ENCODE measurements at regions not wholly inside any gene's neighbourhood (a gene's known extent, or its start where the extent isn't known, plus 50 kb on each side); places are given as distances from the start of the nearest gene placed in this dataset.

DNA sequence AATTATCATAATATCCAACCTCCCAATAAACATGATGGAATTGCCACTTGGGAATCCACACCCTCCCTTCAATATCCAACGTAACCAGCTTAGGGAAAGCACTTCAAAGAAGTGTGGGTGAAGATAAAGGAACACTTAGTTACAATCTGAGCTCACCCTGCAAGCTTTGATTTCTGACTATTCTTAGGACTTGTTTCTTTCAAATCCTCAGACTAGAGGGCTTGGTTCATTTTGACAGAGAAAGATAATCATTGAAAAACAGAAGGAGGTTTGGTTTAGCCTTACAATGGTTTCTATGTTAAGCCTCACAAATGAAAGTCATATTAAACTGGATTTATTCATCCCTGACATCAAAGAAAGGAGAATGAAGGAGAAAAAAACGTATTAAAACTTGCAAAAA is 57.9 kb upstream of the SYT13 start:
- DNase-seq (ENCODE audit: low spot score) (no peak), ATAC-seq (ENCODE audit: insufficient number of reproducible peaks, low FRiP score, low read depth) (no peak)
- no peak overlapping the region for H3K4me3 ChIP-seq
- no peaks in the 10 kb centered on the region for H3K36me3 ChIP-seq
- H3K4me1 ChIP-seq (ENCODE audit: control insufficient read depth in 1 of 2, low read depth in 2 of 2) = peaks cover 0 to 11% of the 10 kb centered on the region in 2 donors
- no peak overlapping the region for H3K27ac ChIP-seq
- no peaks in the 10 kb centered on the region for H3K27me3 ChIP-seq (replicated peaks; ENCODE audit: insufficient read depth)
- H3K9me3 ChIP-seq = no peaks in the 10 kb centered on the region
- TF ChIP-seq, protein P1, sequence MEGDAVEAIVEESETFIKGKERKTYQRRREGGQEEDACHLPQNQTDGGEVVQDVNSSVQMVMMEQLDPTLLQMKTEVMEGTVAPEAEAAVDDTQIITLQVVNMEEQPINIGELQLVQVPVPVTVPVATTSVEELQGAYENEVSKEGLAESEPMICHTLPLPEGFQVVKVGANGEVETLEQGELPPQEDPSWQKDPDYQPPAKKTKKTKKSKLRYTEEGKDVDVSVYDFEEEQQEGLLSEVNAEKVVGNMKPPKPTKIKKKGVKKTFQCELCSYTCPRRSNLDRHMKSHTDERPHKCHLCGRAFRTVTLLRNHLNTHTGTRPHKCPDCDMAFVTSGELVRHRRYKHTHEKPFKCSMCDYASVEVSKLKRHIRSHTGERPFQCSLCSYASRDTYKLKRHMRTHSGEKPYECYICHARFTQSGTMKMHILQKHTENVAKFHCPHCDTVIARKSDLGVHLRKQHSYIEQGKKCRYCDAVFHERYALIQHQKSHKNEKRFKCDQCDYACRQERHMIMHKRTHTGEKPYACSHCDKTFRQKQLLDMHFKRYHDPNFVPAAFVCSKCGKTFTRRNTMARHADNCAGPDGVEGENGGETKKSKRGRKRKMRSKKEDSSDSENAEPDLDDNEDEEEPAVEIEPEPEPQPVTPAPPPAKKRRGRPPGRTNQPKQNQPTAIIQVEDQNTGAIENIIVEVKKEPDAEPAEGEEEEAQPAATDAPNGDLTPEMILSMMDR (IDR thresholded peaks at IDR 0.05) = no peak

DNA sequence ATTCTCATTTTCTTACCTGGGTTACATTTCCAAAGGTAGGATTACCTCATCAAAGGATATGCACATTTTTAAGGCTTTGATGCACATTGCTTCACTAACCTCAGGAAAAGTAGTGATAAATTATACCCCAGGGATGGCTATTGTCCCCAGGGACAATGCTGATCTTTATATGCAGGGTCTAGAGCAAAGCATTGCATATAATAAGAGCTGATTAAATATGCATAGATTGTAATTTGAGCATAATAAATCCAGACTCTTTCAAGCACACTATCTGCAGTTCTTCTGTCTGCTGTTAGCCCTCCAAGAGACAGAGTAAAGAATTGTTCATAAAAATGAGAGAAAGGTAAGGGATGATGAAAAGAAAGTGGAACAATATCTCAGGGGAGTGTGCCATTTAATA is 57.3 kb upstream of the SYT13 start:
- ATAC-seq (ENCODE audit: insufficient number of reproducible peaks, low FRiP score, low read depth) = no peak
- TF ChIP-seq, protein P1 (IDR thresholded peaks at IDR 0.05) = no peak
- H3K27me3 ChIP-seq (replicated peaks; ENCODE audit: insufficient read depth) = no peaks in the 10 kb centered on the region
- H3K4me1 ChIP-seq (ENCODE audit: control insufficient read depth in 1 of 2, low read depth in 2 of 2) = peaks cover 0 to 11% of the 10 kb centered on the region in 2 donors
- H3K27ac ChIP-seq = no peak overlapping the region
- no peak overlapping the region for H3K4me3 ChIP-seq
- no peaks in the 10 kb centered on the region for H3K36me3 ChIP-seq
- no peak for DNase-seq (ENCODE audit: low spot score)
- H3K9me3 ChIP-seq = no peaks in the 10 kb centered on the region

DNA sequence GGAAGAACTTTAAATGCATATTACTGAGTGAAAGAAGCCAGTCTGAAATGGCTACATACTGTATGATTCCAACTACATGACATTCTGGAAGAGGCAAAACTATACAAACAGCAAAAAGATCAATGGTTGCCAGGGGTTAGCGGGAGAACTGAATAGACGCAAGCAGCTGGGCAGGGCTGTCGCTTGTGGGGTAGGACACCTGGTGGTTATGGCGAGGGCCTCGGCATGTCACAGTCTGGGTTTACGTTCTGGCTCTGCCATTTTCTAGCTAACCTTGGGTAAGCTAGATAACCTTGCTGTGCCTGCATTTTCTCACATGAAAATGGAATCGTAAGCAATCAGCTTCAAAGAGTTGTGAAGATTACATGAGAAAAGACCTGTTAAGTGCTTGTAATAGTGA is 55.2 kb upstream of the SYT13 start:
- no peak for DNase-seq (ENCODE audit: low spot score)
- Histone ChIP-seq H3K36me3 (no peaks in the 10 kb centered on the region), H3K4me1 (ENCODE audit: control insufficient read depth in 1 of 2, low read depth in 2 of 2) (peaks cover 0 to 11% of the 10 kb centered on the region in 2 donors), H3K4me3 (no peak overlapping the region), H3K27ac (no peak overlapping the region), H3K9me3 (no peaks in the 10 kb centered on the region), H3K27me3 (replicated peaks; ENCODE audit: insufficient read depth) (no peaks in the 10 kb centered on the region)
- ATAC-seq (ENCODE audit: insufficient number of reproducible peaks, low FRiP score, low read depth) = no peak
- TF ChIP-seq, protein P1 (IDR thresholded peaks at IDR 0.05) = no peak

DNA sequence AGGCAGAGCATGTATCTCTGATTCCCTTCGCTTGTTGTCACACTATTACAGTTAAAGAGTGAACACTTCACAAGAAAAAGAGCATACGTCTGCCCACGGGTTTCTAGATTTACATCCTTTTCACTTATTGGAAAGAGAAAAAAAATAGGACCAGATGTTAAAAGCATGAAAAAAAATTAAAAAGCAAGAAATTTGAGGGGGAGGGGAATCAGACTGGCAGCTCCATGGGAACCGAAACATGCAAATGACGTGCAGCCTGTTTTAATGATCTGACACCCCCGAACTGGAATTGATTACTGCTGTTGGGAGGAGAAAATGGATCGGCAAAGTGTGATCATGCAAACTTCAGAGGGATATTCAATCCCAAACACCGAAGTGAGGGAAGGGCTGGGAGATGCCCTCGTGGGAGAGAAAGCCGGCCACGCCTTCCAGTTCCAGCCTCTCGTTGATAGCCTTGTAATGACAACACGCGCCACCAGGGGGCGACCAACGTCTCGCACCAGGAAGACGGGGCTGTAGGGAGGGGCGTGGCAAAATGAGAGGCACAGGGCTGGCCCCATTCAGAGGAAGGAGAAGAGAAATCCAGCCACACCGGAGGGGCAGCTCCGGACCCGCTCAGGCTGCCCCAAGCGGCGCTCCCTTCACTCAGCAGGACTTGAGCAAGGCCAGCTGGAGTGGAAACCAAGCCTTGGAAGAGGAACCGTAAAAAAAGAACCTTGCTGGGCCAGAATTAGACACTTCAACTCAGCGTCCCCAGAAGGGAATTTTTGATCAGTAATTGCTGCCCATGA is 53.8 kb upstream of the SYT13 start:
- TF ChIP-seq, protein P1 (IDR thresholded peaks at IDR 0.05) = peak; percentile 95
- H3K27ac ChIP-seq = no peak overlapping the region
- peak overlapping the region; percentile 42 for H3K4me3 ChIP-seq

DNA sequence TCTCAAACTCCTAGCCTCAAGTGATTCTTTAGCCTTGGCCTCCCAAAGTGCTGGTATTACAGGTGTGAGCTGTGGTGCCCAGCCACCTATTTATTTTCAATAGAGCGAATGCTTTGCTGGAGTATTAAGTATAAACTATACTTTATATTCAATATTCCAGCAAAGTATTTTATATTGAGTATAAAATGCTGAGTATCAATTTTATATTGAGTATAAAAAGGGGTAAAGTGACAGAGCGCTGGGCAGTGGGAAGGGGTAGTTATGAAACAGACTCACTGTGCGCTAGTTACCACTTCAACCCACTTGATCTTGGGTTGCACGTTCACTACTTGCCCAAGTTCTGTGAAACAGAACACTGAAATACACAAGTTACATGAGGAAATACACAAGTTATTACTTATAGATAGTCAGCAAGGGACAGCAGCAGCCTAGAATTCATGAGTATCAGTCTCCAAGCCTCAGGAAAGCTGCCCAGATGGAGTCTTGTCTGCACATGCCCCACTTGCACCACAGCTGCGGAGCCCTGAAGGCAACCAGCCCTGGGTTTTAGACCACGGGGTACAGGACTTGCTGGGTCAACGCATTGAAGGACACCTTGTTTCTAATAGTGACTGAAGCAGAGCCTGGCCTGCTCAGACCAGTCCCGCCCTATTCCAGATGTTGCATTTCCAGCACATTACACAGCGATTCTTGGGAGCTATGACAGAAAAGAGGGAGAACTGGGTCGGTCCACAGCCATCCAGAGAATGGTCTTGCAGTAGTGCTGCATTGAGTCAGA is 51.6 kb upstream of the SYT13 start:
- H3K9me3 ChIP-seq = no peaks in the 10 kb centered on the region
- DNase-seq (ENCODE audit: low spot score) (no peak), ATAC-seq (ENCODE audit: insufficient number of reproducible peaks, low FRiP score, low read depth) (no peak)
- no peaks in the 10 kb centered on the region for H3K27me3 ChIP-seq (replicated peaks; ENCODE audit: insufficient read depth)
- TF ChIP-seq, protein P1 (IDR thresholded peaks at IDR 0.05) = no peak
- H3K4me3 ChIP-seq = no peak overlapping the region
- H3K27ac ChIP-seq = no peak overlapping the region
- peaks cover 0 to 17% of the 10 kb centered on the region in 2 donors for H3K4me1 ChIP-seq (ENCODE audit: control insufficient read depth in 1 of 2, low read depth in 2 of 2)
- no peaks in the 10 kb centered on the region for H3K36me3 ChIP-seq

More for the DNA sequence above, 53.8 kb upstream of the SYT13 start:
- Histone ChIP-seq H3K4me1 (ENCODE audit: control insufficient read depth in 1 of 2, low read depth in 2 of 2) (peaks cover 0 to 11% of the 10 kb centered on the region in 2 donors), H3K27me3 (replicated peaks; ENCODE audit: insufficient read depth) (no peaks in the 10 kb centered on the region), H3K9me3 (no peaks in the 10 kb centered on the region), H3K36me3 (no peaks in the 10 kb centered on the region)
- ATAC-seq (ENCODE audit: insufficient number of reproducible peaks, low FRiP score, low read depth) (peak; percentile 73), DNase-seq (ENCODE audit: low spot score) (peak; percentile 95)
